ENCODE measurements at regions not wholly inside any gene's neighbourhood (a gene's known extent, or its start where the extent isn't known, plus 50 kb on each side); places are given as distances from the start of the nearest gene placed in this dataset.
"Not testable (repeated sequence)": the region's sequence is repeated elsewhere in the genome, so short reads cannot be mapped to it uniquely, and the experiment has no call there.

GRCh38 chr18:15060279-15060880 lies 312.4 kb downstream of the ANKRD30B start:
- not testable (repeated sequence) for DNase-seq (ENCODE audit: low read depth)

GRCh38 chr18:15061289-15061896 lies 313.4 kb downstream of the ANKRD30B start:
- DNase-seq (ENCODE audit: low read depth), result not testable (repeated sequence)

GRCh38 chr18:15066434-15066833 lies 318.5 kb downstream of the ANKRD30B start:
- not testable (repeated sequence) for DNase-seq (ENCODE audit: low read depth)

GRCh38 chr18:15071311-15071710 lies 323.3 kb downstream of the ANKRD30B start:
- DNase-seq (ENCODE audit: low read depth), result not testable (repeated sequence)
